ENCODE measurements at regions not wholly inside any gene's neighbourhood (a gene's known extent, or its start where the extent isn't known, plus 50 kb on each side); places are given as distances from the start of the nearest gene placed in this dataset.

DNA sequence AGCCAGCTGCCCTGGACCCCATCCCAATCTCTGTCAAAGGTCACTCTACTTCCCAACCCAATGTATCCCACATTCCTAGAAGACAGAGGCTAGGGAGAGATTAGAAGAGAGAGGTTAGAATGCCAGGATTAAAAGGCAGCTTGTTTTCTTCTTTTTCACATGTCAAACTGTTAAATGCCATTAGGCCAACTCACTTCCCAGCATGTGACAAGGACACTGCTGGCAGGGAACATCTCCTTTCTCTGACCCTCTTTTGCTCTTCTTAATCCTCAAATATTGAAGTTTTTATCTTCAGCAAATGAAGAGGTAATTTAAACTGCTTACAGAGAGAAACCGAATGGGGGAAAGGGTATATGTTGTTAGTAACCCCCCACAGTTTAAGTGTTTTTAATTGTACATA, 89.1 kb downstream of the BBS10 start:
- no peak for DNase-seq (ENCODE audit: low spot score)

DNA sequence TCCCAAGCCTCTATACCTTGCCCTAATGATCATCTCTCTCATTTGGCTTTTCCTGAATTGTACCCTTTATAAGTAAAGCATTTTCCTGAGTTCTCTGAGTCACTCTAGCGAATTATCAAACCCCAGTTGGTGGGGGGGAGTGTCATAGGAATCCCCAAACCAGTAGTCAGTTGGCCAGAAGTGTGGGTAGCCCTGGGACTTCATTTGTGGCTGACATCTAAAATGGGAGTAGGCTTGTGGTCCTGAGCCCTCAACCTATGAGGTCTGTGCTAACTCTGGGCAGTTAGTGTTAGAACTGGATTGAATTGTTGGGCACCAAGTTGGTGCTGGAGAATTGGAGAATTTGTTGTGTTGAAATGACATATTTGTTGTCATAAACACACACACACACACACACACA, 91.3 kb downstream of the BBS10 start:
- DNase-seq (ENCODE audit: low spot score), result no peak

DNA sequence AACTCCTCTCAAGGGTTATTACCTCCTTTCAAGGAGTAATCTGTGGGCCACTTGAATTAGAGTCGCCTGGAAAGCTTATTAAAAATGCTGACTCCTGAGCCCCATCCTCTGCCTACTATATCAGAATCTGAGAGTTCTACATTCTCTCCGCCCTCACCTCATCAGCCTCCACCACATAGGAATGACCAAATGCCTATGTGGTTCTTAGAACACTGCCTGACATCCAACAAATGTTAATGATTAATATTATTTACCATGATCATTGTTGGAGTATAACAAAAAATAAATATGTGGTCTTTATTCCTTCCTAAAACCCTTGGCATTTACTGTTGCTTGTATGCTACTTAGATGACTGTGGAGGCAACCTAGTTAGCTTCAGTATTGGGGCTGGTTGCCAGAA, 91.9 kb downstream of the BBS10 start:
- DNase-seq (ENCODE audit: low spot score), result no peak

GRCh38 chr12:76255692-76256091, 92.5 kb downstream of the BBS10 start:
- DNase-seq (ENCODE audit: low spot score), result no peak

DNA sequence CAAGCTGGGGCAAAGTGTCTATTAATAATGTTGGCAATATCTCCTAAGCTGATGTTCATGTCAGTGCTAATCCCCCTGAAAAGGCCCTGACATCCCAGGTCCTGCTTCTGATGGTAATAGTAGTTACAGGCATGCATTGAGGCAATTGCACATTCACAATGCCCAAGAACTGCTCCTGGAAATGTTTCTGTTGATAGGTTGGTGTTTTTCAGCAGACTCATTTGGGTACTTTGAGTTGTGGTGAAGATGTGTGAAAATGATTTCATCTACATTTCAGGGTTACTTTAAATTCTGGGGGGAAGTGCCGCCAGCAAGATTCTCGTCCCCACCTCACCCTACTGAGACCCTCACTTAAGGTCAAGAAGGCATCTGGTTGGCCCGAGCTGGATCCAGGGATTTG, 92.9 kb downstream of the BBS10 start:
- DNase-seq (ENCODE audit: low spot score), result no peak

- DNase-seq (ENCODE audit: low spot score), result no peak
Measured at GRCh38 chr12:76252031-76252430, 96.2 kb downstream of the BBS10 start.

DNA sequence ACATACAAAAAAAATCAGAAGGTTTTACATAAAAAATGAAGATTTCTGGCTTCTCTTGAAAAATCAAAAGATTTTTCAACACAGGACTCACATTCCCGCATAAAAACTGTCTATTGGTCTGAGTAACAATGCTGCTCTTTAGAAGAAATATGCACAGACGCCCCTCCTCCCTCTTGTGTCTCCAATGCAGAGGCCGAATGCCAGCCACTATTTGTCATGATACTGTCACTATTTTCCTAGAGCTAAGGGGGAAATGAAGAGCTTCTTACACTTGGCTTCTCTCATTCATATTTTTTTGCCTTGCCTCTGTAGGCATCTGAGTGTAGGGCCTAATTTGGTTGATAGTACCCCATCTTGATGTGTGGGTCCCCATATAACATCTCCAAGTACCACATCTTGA, 98.0 kb downstream of the BBS10 start:
- no peak for DNase-seq (ENCODE audit: low spot score)

DNA sequence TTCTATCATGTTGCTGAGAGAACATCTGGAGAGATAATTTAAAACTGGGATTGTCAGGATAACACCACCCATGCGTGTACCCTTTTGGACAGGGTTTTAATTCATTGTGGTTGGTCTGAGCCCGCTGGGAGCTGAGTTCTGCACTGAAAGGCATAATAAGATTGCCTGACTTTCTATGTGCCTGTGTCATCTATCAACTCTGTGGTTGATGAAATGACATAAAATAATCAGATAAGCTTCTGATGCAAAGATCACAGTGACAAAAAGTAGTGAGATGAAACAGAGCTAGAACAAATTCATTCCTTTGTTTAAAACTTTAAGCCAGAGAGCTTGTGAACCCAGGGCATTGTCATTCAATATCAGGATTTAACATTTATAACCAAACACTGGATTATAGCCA, 98.7 kb downstream of the BBS10 start:
- no peak for DNase-seq (ENCODE audit: low spot score)

DNA sequence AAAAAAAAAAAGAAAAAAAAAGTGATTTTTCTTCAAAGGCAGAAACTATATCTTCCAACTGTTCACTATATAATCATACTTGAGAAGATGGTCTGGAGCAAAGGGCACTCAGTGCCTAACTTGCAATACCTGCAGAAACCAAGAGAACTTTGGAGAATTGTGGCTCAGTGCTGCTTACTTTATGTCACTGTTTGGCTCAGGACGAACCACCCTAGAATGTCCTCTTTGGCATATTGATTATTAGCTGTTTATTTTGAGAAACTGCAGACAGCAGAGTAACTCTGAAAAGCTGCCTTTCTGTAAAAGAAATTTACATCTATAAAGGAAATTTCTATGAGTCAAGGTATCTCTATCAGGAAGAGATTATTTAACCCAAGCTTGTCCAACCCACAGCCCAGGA, 100.2 kb downstream of the BBS10 start:
- no peak for DNase-seq (ENCODE audit: low spot score)

DNA sequence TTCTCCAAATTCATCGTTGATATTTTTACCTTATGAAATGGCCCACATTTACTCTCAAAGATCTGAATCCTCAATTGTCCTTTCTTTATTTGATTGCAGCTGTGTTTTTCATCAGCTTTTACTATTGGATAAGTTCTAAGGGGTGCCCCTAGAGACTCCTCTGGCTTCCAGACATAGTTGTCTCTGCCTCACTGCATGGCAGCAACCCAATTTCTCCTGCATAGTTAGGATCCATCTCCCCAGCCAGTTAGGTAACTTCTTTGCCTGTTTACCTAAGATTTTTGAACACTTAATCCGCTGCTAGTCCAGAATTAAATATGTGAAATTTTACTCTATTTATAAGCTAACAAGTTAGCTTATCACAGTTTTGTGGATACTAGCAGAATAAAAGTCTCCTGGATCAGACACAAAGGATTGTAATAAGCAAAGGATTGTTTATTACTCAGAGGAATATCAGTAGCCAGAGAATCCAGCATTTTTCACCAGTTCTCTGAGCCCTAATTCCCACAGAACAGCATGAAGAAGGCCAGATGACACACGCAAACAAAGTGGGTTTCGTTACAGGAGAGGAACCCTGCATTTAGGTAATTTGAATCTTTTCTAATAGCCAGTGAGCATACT, 101.1 kb downstream of the BBS10 start:
- no peak for DNase-seq (ENCODE audit: low spot score)

DNA sequence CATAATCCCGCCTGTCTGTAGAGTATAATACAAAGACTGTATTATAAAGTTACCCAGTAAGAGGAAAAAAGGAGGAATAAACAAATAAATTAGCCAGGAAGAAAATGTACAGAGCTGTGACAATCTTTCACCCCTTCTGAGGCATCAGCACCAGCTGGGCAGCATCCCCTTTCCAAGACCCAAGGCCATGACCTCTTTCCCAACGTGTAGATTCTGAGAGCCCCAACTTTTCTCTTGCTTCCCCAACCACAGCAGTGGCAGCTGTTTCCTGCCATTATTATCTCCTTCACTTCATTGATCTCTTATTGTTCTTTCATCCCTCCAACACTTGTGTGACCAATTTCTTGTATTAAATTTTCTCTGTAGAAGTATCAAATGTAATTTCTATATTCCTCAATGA, 101.6 kb downstream of the BBS10 start:
- no peak for DNase-seq (ENCODE audit: low spot score)

DNA sequence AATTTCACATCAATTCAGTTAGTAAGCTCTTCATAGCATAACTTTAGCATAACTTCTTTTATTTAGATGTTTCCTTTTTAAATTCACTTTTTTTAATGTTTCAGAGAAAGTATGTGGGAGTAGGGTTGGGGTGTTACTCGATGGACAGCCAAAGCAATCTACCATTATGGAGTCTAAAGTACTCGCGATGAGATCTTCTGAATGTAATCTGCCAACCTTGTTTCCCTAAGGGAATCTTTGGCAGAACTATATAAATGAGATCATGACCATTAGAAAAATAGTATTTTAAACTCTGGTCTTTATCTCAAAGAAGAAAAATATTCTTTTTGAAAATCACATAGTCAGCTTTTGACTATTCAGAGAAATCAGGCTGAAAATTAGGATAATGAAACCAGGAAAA, 103.9 kb downstream of the BBS10 start:
- DNase-seq (ENCODE audit: low spot score), result no peak

GRCh38 chr12:76242813-76243550, 105.2 kb downstream of the BBS10 start:
- DNase-seq (ENCODE audit: low spot score), result no peak

GRCh38 chr12:76241371-76241770, 106.8 kb downstream of the BBS10 start:
- DNase-seq (ENCODE audit: low spot score), result no peak

DNA sequence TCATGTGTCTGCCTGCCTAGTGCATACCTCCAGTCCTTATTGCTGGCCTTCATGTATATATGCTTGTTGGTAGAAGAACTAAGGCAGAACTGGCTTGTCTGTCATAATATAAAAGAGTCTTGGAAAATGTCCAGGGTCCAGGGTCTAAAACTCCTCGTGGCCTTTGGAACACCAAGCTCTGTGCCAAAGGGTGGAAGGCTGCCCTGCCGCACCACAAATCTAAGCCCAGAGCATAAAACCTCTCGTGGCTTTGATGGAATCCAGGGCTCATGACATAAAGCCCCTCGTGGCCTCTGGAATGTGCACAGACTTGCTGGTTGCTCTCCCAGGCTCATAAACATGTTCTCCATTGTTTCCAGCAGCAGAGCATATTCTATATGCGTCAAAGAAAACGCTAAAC, 107.9 kb downstream of the BBS10 start:
- no peak for DNase-seq (ENCODE audit: low spot score)

- DNase-seq (ENCODE audit: low spot score), result no peak
Measured at GRCh38 chr12:76238688-76239087, 109.5 kb downstream of the BBS10 start.

DNA sequence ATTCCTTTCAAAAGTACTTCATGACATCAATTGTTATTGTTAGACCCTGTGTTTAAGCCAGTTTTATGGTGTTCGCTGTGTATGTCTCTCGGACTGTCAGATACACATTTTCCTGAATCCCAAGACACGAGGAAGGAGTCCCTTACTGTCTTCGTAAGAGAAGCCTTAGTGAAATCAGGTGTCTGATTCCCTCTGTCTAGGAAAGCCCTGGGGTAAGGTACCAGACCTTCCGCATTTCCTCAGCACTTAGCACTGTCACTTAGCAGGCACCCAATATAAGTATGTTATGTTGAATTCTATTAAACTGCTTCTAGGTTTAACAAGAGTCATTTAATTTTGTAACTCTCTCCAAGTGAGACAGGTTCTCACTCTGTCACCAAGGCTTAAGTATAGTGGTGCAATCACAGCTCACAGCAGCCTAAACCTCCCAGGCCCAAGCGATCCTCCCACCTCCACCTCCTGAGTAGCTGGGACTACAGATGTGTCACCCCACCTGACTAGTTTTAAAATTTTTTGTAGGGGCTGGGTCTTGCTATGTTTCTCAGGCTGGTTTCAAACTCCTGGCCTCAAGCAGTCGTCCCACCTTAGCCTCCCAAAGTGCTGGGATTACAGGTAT, 111.0 kb downstream of the BBS10 start:
- DNase-seq (ENCODE audit: low spot score), result no peak

DNA sequence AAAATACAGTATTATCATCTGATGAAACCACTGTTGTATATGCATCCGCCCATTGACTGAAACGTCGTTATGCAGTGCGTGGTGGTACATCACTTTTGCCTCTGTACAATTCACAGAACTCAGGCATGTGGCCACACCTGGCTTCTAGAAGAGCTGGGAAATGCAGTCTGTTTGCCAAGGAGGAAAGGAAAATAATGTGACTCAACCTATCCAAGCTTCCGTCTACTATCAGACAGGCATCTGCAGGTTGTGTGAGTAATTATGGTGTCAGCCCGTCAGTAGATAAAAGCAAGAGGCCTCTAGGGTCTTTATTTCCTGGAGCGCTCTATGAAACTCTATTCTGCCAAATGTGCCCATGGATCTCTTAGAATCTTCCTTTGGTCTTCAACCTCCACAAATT, 111.6 kb downstream of the BBS10 start:
- DNase-seq (ENCODE audit: low spot score), result no peak

DNA sequence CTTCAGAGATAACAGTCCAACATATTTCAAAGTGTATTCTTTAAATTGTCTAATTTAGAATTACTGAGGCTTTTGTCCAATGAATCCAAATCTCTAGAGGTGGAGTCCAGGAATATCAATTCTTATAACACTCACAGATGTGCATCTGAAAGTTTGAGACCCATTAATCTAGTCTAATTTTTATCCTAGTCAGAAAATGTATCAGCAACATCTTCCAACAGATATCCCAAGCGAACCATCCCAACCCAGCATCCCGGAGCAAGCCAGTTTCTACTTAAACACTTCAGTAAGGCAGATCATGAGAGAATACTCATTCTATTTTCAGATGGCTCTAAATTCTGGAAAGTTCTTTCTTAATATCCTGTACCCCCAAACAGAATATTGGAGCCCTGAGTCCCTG, 113.5 kb downstream of the BBS10 start:
- DNase-seq (ENCODE audit: low spot score), result no peak

DNA sequence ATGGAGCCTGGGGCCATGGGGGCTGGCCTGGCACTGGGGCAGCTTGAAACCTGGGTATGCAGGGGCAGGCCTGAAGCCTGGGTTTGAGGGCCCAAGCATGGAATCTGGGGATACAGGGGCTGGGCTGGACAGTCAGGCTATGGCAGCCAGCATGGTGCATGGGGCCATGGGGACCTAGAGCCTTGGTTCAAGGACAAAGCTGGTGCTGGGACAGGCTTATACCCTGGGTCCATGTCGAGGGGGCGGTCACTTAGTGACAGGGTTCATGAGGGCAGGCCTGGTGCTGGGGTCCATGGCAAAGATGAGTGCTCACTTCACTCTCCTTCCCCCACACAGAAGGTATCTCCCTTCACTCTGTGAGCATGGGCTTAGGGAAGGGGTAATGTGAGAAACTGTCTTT, 116.2 kb downstream of the BBS10 start:
- DNase-seq (ENCODE audit: low spot score), result no peak

DNA sequence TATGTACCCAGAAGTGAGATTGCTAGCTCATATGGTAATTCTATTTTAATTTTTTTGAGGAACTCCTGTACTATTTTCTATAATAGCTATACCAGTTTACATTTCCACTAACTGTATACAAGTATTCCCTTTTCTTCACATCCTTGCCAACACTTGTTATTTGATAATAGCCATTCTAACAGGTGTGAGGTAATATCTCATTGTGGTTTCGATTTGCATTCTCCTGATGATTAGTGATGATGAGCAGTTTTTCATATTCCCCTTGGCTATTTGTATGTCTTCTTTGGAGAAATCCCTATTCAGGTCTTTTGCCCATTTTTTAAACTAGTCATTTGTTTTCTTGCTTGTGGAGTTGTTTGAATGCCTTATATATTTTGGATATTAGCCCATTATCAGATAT, 121.3 kb downstream of the BBS10 start:
- no peak for DNase-seq (ENCODE audit: low spot score)

- DNase-seq (ENCODE audit: low spot score), result no peak
Measured at GRCh38 chr12:76226397-76226796, 121.8 kb downstream of the BBS10 start.

DNA sequence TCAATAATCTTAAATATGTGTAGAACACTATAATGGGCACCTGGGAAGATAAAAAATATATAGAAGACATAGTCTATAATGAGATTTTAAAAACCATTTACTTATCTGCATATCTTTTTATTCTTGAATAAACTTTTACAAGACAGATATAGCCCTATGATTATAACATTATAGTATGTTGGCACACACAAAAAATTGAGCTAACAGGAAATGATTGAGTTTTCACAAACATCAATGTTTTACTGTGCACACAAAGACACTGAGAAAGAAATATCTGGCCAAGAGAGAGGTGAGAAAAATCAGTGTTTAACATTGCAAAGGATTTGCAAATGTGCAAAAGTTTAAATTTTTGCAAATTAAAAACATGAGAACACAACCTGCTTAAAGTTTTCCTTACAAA, 124.3 kb downstream of the BBS10 start:
- DNase-seq (ENCODE audit: low spot score), result no peak

DNA sequence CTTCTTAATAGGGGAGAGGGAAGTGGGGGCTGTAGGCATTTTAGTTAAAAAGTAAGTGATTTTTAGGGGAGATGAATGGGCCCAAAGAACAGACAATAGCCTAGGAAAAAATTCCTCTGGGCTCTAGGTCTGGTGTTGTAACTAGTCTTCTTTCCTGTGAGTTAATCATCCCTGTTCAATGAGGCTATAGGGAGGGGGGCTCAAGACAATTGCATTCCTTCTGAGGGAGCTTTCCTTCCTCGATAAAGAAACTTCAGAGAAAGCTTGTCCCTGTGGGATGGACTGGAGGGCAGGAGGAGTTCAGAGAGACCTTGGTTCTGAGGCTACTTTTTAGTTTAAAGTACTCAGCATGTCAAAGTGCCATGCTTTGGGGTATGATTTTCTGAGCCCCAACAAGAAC, 127.2 kb downstream of the BBS10 start:
- DNase-seq (ENCODE audit: low spot score), result no peak

Measured in H4 (cell line).